Endothelial cell of umbilical vein (primary cell): ENCODE measurements at regions not wholly inside any gene's neighbourhood (a gene's known extent, or its start where the extent isn't known, plus 50 kb on each side); places are given as distances from the start of the nearest gene placed in this dataset.

Experiments
- BruUV-seq: library from RNA; stranded (reverse); fragments of 400-500 nt; replicated peaks from 2 replicates; lab custom pipeline; 2021; lab: Mats Ljungman, UMichigan
- CTCF ChIA-PET: fragments of 300-600, 350-600 bp; sonication (Branson Sonifier 250); formaldehyde crosslinking; loops from one replicate; lab custom pipeline; 2021; ENCODE audit warnings: antibody characterized with exemption, inconsistent platforms; lab: Charles Lee
- POLR2A ChIA-PET: fragments of 300-600, 350-600 bp; sonication (Branson Sonifier 250); formaldehyde crosslinking; loops from one replicate; lab custom pipeline; 2021; ENCODE audit warnings: antibody characterized with exemption, inconsistent platforms; lab: Charles Lee
- DNase-seq: peaks from one replicate; pipeline ENCODE4 v3.0.0-alpha.2; 2011; ENCODE audit warnings: low read depth, low spot score
- FAIRE-seq: peaks from 2 replicates; lab custom pipeline; 2011; peaks lifted over from hg19 to GRCh38; lab: Jason Lieb, UNC
- H2AFZ ChIP-seq: 2 replicates; pipeline ENCODE4 v1.6.0; 2012; ENCODE audit warnings: low read depth, low read length, control low read depth, inconsistent platforms
- H3K27ac ChIP-seq: 2 replicates; pipeline ENCODE4 v1.5.1; 2011; ENCODE audit warnings: low read depth, mild to moderate bottlenecking, control low read depth, low read length, moderate library complexity; ENCODE audit not compliant: insufficient read depth
- H3K27me3 ChIP-seq, 2 experiments: 2 replicates each; pipeline versions ENCODE4 v1.6.0 to v1.6.1; 2011; ENCODE audit warnings: low read length in 2 of 2, mixed read lengths in 1 of 2; ENCODE audit not compliant: control insufficient read depth in 2 of 2, insufficient read depth in 2 of 2
- H3K36me3 ChIP-seq, 2 experiments: 2 replicates in 1 of 2; 3 replicates in 1 of 2; pipeline ENCODE4 v1.5.1; 2011; ENCODE audit warnings: low read length in 2 of 2, mild to moderate bottlenecking in 1 of 2, moderate library complexity in 1 of 2; ENCODE audit not compliant: control insufficient read depth in 2 of 2, insufficient read depth in 2 of 2; ENCODE audit errors: extremely low read depth in 1 of 2
- H3K4me1 ChIP-seq: 3 replicates; pipeline ENCODE4 v1.5.1; 2011; ENCODE audit warnings: mild to moderate bottlenecking, low read length; ENCODE audit not compliant: control insufficient read depth, insufficient read depth; ENCODE audit errors: extremely low read depth
- H3K4me2 ChIP-seq: 2 replicates; pipeline ENCODE4 v1.6.1; 2011; ENCODE audit warnings: low read length, control low read depth, mixed read lengths; ENCODE audit not compliant: insufficient read depth
- H3K4me3 ChIP-seq, 3 experiments: fragments of 200-600 bp in 1 of 3; sonication (generic), shearing (Covaris generic) in 1 of 3; replicated peaks in 1 of 3; 2 replicates each; pipeline ENCODE4 v1.5.1; 2011 to 2016; ENCODE audit warnings: control low read depth in 3 of 3, low read length in 3 of 3, mild to moderate bottlenecking in 2 of 3, inconsistent platforms in 1 of 3, low read depth in 1 of 3, moderate library complexity in 1 of 3; ENCODE audit not compliant: insufficient read depth in 1 of 3
- H3K79me2 ChIP-seq: 2 replicates; pipeline ENCODE4 v1.6.0; 2012; ENCODE audit warnings: low read length, inconsistent platforms; ENCODE audit not compliant: control insufficient read depth, insufficient read depth
- H3K9ac ChIP-seq: replicated peaks from 2 replicates; pipeline ENCODE3; 2011; ENCODE audit warnings: low read length, control low read depth; ENCODE audit not compliant: insufficient read depth; ENCODE audit errors: extremely low read depth
- H3K9me1 ChIP-seq: replicated peaks from 3 replicates; pipeline ENCODE4 v1.6.0; 2011; ENCODE audit warnings: mild to moderate bottlenecking, low read length; ENCODE audit not compliant: control insufficient read depth, insufficient read depth; ENCODE audit errors: extremely low read depth
- H3K9me3 ChIP-seq: replicated peaks from 2 replicates; pipeline ENCODE4 v1.5.1; 2012; ENCODE audit warnings: low read length, inconsistent platforms; ENCODE audit not compliant: control insufficient read depth, insufficient read depth
- H4K20me1 ChIP-seq: replicated peaks from 2 replicates; pipeline ENCODE3; 2011; ENCODE audit warnings: mild to moderate bottlenecking, low read length; ENCODE audit not compliant: control insufficient read depth, insufficient read depth; ENCODE audit errors: extremely low read depth
- CTCF ChIP-seq, 2 donors: IDR thresholded peaks; 1 replicate in 1 of 2; 2 replicates in 1 of 2; pipeline ENCODE4 v1.5.1; 2011; ENCODE audit warnings: low read length in 2 of 2, mild to moderate bottlenecking in 2 of 2, moderate library complexity in 2 of 2, control low read depth in 1 of 2, inconsistent platforms in 1 of 2, low read depth in 1 of 2; ENCODE audit not compliant: insufficient read depth in 1 of 2; ENCODE audit errors: extremely low read depth in 1 of 2
- EZH2 ChIP-seq: IDR thresholded peaks from 2 replicates; pipeline ENCODE4 v1.6.1; 2012; ENCODE audit warnings: borderline replicate concordance, low read depth, mild to moderate bottlenecking, moderate library complexity, low read length, inconsistent platforms; ENCODE audit not compliant: severe bottlenecking
- FOS ChIP-seq: IDR thresholded peaks from 2 replicates; pipeline ENCODE4 v1.6.1; 2011; ENCODE audit warnings: mild to moderate bottlenecking, low read length, moderate library complexity, borderline replicate concordance; ENCODE audit not compliant: insufficient read depth
- JUN ChIP-seq: IDR thresholded peaks from 2 replicates; pipeline ENCODE4 v1.6.1; 2011; ENCODE audit warnings: borderline replicate concordance, low read depth; ENCODE audit not compliant: insufficient read length, insufficient read depth
- MAX ChIP-seq: IDR thresholded peaks from 2 replicates; pipeline ENCODE4 v1.6.1; 2011; ENCODE audit not compliant: insufficient read depth, insufficient read length
- MYC ChIP-seq: IDR thresholded peaks from one replicate; pipeline ENCODE4 v1.6.1; 2011; ENCODE audit warnings: mild to moderate bottlenecking, low read depth, low read length
- POLR2A ChIP-seq: IDR thresholded peaks from 2 replicates; pipeline ENCODE4 v1.6.1; 2012; ENCODE audit warnings: low read depth, mild to moderate bottlenecking, control low read depth, low read length
- POLR2AphosphoS5 ChIP-seq: IDR thresholded peaks from 2 replicates; pipeline ENCODE4 v1.6.1; 2012; ENCODE audit warnings: low read depth, mild to moderate bottlenecking, control low read depth, low read length, moderate library complexity; ENCODE audit not compliant: insufficient read depth
- dilution Hi-C: fragments of 300-500 bp; cut with MboI; formaldehyde crosslinking; loops from one replicate; pipeline ENCODE4 v1.15.0; 2019; ENCODE audit warnings: low sequenced_read_pairs; ENCODE audit not compliant: extremely low pct_ligation_motif_present
- intact Hi-C: fragments of 100-400 bp; cut with micrococcal nuclease; formaldehyde crosslinking; loops from one replicate; pipeline ENCODE4 v1.10.0; 2022

GRCh38 chr5:38164776-38165399, 93.5 kb upstream of the EGFLAM start:
- BruUV-seq, result no TSS peak
- H3K9me3 ChIP-seq, result no peaks in the 10 kb centered on the region
- no peaks in the 10 kb centered on the region for H3K9me1 ChIP-seq
- DNase-seq (no peak), FAIRE-seq (no peak)
- intact Hi-C loops (no loop called here), dilution Hi-C loops (no loop called here)
- H3K4me3 ChIP-seq, result no peak overlapping the region
- H3K4me1 ChIP-seq, result no peaks in the 10 kb centered on the region
- no peaks in the 10 kb centered on the region for H3K27me3 ChIP-seq
- H3K79me2 ChIP-seq, result no peaks in the 10 kb centered on the region
- no peaks in the 10 kb centered on the region for H4K20me1 ChIP-seq
- H2AFZ ChIP-seq, result no peak overlapping the region
- no peak overlapping the region for H3K4me2 ChIP-seq
- ChIA-PET CTCF (interaction anchor here (0.9 kb wide), 1 partner anchor 27 kb away, joined by 3 read pairs; no protein-coding TSS in a partner anchor), POLR2A (no interaction called here)
- H3K36me3 ChIP-seq, result no peaks in the 10 kb centered on the region
- no peak overlapping the region for H3K27ac ChIP-seq
- no peak overlapping the region for H3K9ac ChIP-seq
- TF ChIP-seq FOS (no peak), POLR2A (no peak), CTCF (IDR thresholded peaks at IDR 0.05; ENCODE audit: extremely low read depth in 1 of 2, insufficient read depth in 1 of 2, low read depth in 1 of 2, low read length in 2 of 2) (no peak), EZH2 (no peak), POLR2AphosphoS5 (no peak), MAX (no peak), JUN (no peak), MYC (no peak)
